Vagina (tissue), 2 donors: ENCODE measurements at regions not wholly inside any gene's neighbourhood (a gene's known extent, or its start where the extent isn't known, plus 50 kb on each side); places are given as distances from the start of the nearest gene placed in this dataset.

Experiments
- CTCF ChIP-seq, 3 experiments: fragments of 450-650 bp in 2 of 3; fragments of 200-600 bp in 1 of 3; sonication (generic) in 1 of 3; IDR thresholded peaks; one replicate each; pipeline ENCODE4 v1.5.1; 2017 to 2019; ENCODE audit warnings: antibody characterized with exemption in 3 of 3, mild to moderate bottlenecking in 2 of 3, moderate library complexity in 2 of 3
- POLR2A ChIP-seq, 2 donors: fragments of 450-650 bp; IDR thresholded peaks; one replicate each; pipeline ENCODE4 v1.6.1; 2017; ENCODE audit warnings: antibody characterized with exemption in 2 of 2, mild to moderate bottlenecking in 2 of 2, moderate library complexity in 2 of 2

- TF ChIP-seq CTCF (IDR thresholded peaks at IDR 0.05) (no peak), POLR2A (IDR thresholded peaks at IDR 0.05) (no peak)
Measured at GRCh38 chr21:39037807-39038405, 145.3 kb downstream of the PSMG1 start.
